HG02884 (cell line): ENCODE measurements at regions not wholly inside any gene's neighbourhood (a gene's known extent, or its start where the extent isn't known, plus 50 kb on each side); places are given as distances from the start of the nearest gene placed in this dataset.
"Not testable (repeated sequence)": the region's sequence is repeated elsewhere in the genome, so short reads cannot be mapped to it uniquely, and the experiment has no call there.

Source experiments
- ATAC-seq: cut with Tn5 transposase; IDR thresholded peaks from one replicate; pipeline ENCODE4 v1.9.1; 2021; ENCODE audit warnings: mild to moderate bottlenecking, moderate library complexity; ENCODE audit not compliant: unreplicated experiment

DNA sequence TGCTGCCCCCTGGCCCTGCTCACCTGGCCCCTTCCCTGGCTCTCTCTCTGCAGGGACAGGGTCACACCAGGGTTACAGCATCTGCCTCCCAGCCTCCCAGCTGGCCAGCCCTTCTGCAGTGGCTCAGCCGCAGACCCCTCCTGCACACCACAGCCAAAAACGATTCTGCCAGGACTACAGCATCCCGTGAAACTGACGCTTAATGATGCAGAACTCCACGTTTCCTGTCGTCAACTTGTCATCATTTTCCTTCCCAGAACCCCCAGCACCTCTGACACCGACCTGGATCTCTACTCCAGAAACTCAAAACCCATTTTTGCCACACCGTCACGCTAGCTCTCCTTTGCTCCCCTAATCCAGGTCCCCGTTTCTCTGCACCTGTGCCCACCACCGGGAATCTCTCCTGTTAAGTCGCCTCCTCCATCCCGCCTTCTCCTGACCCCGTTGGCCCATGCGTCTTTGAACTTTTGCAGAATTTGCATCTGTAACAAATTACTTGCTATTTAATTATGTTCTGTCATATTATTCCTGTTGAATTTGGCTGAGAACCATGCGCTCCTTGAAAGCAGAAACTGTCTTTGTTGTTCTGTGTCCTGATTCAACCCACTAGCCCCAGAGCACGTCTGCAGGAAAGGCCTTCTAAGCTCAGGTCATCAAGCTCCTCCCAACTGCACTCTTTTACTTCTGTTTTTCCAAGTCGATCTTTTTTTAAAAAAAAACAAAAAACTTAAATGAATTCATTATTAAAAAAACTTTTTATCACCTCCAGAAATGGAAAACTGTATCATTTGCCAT, 173.2 kb upstream of the COPS8 start:
- no peak for ATAC-seq

DNA sequence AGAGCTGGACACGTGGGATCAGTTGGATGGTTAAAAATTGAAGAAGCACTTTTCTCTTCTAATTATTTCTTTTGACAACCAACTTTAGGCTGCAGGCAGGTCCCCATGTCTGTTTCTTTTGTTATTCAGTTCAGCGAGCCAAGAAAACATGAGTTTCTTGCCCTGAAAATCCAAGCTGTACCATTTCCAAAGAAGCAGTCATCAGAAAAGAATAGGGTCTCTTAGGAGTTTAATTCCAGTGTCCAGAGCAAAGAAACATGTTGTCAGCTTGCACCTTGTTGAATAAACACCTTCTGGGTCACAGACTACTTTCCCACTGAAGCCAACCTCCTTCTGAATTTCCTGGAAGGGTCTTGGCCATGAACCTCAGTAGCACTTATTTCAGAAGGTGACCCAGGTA, 170.5 kb upstream of the COPS8 start:
- ATAC-seq: no peak

DNA sequence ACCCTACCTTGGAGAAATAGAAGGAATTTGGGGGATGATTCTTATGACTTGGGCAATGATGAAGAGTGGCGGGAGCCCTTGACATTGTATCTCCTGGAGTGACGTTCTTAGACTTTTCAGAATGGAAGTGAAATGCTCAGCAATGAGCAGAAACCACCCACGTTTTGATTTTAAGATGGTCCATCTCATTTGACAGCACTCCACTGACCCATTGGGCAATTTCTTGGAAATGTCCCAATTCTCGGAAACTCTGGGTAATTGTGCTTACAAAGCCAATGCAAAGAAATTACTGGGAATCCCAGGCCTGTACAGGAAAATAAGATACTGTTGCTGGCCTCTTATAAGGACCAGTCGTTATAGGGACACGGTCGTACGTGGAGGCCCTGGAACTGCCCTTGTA, 170.0 kb upstream of the COPS8 start:
- no peak for ATAC-seq

DNA sequence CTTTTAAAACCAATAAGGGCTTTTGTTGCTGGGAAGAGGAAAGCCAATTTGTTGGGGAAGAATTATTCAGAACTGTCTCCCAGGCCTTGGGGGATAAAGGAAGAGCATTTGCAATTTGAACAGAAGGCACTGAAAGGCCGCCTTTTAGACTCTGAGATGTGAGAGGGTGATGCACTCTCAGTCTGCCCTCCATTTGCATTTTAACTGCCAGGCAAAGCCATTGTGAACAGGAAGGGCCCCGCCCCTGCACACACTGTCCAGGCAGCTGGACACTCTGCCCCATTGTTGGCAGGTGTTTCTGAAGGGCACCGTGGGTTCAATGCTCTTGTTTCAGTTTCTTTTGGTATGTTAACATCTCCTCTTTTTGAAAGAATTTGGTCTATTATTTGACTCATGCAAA, 169.5 kb upstream of the COPS8 start:
- no peak for ATAC-seq

DNA sequence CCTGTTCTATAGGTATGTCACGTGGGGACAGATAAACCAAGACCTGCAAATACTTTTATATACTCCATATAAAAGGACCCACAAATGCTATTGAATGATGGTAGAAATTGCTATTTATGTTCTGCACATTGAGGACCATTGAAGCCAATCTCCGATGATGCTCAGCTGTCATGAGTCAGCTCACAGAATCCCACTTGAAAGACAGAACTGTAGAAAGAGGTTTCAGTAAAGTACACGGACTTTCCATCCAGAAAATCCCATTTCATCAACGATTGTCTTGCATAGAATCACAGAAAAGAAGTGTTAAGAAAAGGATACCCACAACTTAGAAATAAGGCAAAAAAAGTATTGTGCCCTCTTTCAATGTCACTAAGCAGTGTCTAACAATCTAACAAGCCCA, 169.0 kb upstream of the COPS8 start:
- ATAC-seq: no peak

DNA sequence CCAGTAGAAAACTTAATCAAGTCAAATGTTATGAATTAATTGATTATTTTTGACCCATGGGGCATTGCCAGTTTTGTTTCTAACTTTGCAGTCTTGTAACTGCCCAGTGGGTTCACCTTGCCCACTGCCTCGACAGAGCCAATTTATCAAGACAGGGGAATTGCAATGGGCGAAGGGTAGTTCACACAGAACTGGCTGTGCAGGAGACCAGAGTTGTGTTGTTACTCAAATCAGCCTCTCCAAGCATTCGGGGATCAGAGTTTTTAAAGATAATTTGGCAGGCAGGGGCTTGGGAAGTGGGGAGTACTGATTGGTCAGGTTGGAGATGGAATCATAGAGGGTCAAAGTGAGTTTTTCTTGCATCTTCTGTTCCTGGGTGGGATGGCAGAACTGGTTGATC, 168.5 kb upstream of the COPS8 start:
- ATAC-seq: no peak

DNA sequence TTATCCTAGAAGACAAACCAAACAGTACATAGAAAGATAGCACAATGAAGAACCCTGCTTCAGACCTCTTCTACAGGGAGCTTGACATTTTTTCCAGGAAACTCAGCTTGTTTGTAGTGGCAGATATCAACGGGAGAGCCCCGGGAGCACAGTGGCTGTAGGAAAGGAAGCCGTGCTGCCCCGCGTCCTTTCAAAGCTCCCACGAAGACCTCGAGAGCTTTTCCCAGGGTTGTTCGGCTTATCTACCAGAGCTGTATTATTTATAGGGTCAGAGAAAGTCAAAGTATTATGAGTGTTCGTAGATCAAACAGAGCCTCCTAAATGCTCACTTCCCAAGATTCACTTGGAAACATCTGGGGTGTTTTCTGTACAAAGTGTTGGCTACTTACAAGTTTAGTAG, 167.1 kb upstream of the COPS8 start:
- ATAC-seq: no peak

DNA sequence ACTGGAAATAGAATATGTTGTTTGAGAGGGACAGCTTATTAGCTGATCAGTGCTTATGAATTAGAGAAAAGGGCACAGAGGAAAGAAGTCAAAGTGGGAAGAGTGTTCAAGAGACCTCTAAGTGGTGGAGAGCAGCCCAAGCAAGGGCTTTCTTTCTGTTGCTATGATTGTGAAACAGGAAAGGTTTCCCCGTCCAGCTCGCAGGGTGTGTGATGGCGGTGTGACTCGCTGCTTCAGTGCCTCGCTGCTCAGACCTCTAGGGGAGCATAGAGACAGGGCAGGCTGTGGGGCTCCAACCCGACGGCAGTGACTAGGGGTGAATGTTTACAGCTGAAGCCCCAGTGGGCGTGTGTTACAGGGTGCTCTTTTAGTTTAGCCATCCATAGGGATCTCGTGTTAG, 166.5 kb upstream of the COPS8 start:
- ATAC-seq: no peak

DNA sequence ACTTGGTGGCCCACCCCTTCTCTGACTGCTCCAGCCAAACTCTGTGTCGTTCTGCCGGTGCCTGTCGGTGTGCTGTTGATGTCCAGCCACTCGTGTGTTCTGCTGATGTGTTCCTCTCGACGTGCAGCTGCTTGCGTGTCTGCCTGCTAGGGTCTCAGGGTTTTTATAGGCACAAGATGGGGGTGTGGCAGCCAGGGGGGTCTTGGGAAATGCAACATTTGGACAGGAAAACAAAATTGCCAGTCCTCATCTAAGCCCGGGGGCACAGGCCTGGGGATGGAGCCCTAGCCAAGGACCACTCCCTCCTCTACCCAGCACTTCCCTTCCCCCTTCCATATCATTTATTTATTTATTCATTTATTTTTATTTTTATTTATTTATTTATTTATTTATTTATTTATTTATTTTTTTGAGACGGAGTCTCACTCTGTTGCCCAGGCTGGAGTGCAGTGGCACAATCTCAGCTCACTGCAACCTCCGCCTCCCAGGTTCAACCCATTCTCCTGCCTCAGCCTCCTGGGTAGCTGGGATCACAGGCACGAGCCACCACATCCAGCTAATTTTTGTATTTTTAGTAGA, 165.8 kb upstream of the COPS8 start:
- ATAC-seq: not testable (repeated sequence)

DNA sequence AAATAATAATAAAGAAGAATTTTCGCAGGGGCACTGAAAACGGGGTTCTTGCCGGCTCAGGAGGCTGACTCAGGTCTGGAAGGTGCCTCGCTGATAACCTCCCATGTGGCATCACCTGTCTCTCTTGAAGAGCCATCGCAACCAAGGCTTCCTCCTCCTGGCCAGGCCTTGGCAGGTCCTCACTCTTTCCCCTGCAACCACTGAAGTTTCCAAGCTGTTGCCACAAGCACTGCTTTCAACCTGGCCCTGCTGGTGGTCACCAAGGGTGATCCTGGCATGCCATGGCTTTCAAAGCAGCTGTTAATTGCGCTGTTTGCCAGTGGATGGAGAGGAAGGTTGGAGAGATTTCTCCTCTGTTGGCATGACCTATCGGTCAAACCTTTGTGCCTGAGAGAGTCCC, 163.6 kb upstream of the COPS8 start:
- no peak for ATAC-seq

DNA sequence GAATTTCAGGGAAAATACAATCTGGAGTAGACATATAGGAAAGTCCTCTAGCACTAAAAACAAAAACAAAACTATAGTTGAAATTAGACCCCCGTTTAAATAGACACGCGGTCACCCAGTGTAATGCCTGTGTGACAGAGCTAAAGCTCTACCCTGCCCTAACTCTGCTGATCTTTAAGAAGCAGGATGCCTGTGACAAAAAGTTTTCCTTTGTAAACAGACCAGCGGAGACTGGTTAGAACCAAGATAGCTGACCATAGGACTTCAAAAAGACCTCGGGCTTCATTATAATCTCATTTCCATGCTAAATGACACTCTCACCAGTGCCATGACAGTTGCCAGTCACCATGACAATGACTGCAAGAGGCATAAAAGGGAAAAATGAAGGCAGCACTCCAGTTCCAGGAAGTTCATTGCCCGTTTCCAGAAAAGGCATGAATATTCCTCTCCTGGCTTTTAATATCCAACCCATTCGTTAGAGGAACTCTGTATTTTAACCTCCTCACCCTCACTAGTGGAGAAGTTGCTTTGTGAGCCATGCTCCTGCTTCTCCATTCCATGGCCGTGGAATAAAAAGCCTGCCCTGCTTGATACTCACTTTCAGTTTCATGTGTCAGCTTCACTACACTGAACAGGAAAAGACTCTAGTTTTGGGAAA, 157.2 kb upstream of the COPS8 start:
- no peak for ATAC-seq

DNA sequence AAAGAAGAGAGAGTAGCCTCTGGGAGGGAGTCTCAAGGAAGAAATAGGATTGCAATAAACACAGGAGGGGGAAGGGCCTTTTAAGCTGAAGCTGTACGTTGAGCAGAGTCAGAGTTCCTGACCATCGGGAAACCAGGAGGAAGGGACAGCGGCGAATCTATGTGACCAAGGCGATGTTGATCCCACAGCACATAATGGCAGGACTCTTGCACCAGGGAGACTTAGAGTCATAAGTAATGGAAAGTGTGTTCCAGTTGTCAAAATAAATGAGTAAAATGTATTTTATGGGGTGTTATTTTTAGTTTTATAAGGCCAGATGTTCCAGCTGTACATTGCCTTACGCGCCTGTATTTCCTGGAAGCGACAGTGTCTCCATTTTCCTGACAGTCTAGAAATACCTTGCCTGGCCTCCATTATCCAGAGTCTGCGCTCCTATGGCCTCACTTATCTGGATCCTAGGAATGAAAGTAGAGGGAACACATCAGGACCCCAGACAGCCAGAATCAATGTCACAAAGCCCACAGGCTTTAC, 152.8 kb upstream of the COPS8 start:
- ATAC-seq: no peak

DNA sequence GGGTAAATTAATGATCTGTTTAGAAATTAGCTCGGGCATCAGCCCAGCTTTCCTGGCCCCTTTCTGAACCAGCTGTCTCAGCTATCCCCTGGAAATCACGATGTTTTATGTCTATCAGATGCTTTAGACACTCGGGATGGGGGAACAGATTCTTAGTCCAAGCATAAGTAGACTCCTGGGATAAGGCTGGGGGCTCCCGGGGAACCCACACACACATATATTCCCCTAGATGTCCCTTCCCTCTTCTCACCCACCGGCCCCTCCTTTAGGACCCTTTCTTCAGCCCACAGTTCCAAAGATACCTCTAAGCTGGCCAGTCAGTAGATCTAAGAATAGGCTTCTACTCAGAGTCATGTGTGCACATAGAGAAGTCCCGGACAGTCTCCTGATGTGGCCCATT, 151.5 kb upstream of the COPS8 start:
- ATAC-seq: no peak

DNA sequence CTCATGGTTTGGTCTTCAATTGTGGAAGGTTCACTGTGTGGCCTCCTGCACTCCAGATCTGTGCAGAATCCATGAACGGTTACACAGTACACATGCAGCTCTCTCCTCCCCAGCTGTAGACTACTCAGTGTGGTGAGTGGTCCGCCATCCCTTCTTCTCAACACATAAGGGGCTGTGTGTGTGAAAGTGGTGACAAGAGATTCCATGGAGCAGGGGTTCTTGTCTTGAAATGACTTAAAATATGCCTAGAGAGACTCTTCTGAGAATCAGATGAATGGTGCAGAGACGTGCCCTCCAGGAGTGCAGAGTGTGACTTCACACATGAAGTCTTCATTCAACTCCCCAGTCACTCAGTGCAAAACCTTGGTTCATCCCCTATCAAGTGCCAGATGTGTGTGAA, 151.0 kb upstream of the COPS8 start:
- ATAC-seq: no peak

DNA sequence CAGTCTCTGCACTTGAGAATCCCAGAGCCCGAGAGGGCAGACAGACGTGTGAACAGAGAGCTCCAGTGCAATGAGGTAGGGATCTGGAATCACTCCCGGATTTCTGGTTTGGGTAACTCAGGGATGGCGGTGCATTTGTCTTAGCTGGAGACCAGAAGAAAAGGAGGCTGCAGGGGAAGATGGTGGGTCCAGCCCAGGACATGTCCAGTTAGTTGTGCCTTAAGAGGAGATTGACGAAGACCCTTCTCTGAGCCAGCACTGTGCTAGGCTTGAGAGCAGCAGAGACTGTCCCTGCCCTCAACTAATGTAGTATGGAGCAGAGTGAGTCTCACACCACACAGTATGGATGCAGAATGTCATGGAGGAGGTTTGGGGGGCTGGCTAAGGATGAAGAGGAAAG, 150.6 kb upstream of the COPS8 start:
- ATAC-seq: no peak

DNA sequence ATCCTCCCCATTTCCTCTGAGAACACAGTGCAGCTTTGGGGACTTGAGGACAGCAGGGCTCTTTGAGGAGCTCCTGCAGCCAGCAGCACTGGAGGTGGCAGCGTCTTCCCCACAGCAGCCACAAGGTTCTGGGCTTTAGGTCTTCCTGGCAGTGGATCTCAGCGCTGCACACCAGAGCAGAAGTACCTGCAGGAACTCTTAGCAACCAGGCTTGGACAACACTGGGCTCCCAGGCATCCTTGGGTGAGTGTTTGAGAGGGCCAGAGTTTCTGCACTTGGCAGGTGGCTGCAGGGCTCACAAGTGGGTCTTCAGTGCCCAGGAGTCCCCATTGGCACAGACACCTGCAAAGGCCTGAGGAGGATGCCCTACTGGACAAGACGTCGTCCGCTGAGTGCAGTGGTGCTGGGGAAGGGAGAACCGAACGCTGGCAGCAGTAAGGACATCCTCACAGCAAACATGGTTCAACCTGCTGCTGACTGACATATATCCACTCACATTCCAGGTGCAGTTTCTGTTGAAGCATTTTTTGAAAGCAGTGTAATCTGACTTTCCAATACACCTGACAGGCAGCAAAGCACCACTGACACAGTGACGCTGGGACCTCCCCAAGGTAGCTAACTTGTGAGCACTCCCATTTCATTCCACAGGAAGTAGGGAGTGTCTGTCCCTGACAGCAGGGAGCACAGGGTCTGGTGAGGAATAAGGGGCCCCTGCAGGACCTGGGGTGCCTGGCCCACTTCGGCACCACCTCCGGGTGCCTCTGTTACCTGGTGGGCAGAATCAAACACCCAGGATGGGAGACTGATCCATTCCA, 149.9 kb upstream of the COPS8 start:
- no peak for ATAC-seq

DNA sequence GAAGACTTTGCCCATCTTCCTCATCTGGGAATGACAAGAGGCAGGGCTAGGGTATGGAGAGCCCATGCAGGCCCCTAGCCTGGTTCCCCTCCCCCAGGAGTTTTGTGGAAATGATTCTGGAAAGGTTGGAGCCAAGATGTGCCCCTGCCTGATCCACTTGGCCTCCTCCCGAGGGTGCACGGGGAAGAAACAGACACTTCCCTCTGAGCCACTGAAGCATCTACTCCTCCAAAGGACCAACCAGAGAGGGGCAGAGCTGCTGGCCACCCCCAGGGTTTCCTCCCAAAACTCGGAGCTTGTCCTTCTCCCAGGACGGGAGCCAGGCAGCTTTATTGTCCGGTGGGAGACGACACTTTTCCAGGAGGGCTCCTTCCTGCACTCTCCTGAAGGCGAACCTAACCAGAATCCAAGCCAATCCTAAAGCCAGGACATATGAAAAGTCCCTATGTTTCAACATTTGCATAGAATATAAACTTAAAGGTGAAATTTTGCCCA, 149.2 kb upstream of the COPS8 start:
- ATAC-seq: no peak

DNA sequence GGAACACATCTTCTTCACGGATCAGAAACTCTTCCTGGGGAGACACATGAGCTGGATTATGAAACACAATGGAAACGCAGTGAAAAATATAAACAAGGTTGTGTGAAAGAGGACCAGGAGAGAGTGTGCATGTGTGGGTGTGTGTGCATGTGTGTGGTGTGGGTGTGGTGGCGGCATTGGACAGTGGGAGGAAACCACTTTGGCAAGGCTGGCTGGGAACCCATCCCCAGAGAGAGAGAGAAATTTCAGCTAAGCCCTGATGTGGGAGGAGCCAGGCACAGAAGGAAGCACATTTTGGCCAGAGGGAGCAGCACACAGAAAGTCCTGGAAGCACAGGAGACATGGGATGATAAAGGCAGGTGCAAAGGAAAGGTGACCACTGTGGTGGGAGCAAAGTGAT, 147.6 kb upstream of the COPS8 start:
- ATAC-seq: no peak

DNA sequence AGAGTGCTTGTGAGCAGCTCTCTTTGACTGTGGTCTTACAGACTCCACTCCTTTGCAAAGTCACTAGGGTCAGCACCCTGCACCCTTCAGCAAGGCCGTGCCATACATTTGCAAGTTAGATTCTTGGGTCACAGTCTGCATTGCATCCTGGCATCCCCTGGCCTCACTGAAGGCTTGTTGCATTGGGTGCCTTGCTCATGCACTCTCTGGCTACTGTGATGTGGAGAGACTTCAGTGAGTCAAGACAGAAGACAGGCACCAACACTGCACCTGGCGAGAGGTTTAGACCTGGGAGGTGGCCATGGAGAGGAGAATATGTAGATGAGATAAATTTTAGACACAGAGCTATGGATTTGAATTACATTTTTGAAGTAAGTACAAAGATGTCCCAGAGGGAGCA, 146.4 kb upstream of the COPS8 start:
- ATAC-seq: no peak

DNA sequence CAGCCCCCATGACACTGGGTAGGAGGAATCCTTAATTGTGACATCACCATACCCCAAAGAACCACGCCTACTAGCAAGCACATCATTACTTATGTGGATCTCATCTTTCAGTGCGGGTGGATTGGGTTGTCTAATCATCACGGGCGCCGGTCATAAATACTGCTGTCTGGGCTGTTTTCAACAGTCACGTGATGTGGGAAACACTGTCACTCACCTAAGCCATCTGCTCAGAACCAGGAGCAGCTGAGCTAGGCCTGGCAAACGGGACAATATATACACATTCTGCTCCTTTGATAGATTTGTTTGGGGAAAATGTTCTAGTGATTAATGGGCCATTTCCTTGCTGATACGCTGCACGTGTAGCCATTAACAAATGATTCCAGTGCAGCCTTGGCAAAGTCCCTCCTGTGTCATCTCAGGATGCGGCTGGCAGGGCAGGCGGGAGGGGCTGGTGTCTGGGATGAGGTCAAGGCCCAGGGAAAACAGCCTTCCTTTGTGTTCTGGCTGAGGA, 145.9 kb upstream of the COPS8 start:
- ATAC-seq: no peak

DNA sequence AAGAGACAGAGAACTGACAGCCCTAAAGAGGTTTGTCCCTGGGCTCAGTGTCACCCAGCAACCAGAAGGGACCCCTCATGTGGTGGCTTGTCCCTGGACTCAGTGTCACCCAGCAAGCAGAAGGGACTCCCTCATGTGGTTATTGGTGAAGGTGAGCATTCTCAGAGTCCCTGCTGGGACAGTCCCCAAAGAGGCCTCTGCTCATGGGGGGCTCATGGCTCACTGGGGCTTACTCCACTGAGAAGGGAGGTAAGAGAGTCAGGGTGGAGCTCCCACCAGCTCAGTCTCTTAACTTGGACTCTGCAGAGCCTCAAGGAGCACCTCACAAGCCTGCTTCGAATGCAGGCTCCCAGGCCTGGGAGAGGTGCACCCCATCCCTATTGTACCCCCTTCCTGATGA, 145.2 kb upstream of the COPS8 start:
- no peak for ATAC-seq
